ENCODE measurements at regions not wholly inside any gene's neighbourhood (a gene's known extent, or its start where the extent isn't known, plus 50 kb on each side); places are given as distances from the start of the nearest gene placed in this dataset.

GRCh38 chr1:213933336-213933735 is 54.4 kb upstream of the PROX1 start:
- DNase-seq (ENCODE audit: low spot score), result no peak
- intact Hi-C loops (cut with DNase I), result no loop called here

- peak; percentile 82 for DNase-seq (ENCODE audit: low spot score)
- intact Hi-C loops (cut with DNase I), result loop anchor here (5.0 kb wide), 1 partner anchor 48 kb away; no protein-coding TSS in a partner anchor
Observed at GRCh38 chr1:213934649-213935048, 53.1 kb upstream of the PROX1 start.

GRCh38 chr1:213936571-213936970 is 51.2 kb upstream of the PROX1 start:
- no peak for DNase-seq (ENCODE audit: low spot score)
- intact Hi-C loops (cut with DNase I), result loop anchor here (5.0 kb wide), 1 partner anchor 46 kb away; no protein-coding TSS in a partner anchor

Data from cardiac septum (tissue), 1 donor.